ENCODE measurements at regions not wholly inside any gene's neighbourhood (a gene's known extent, or its start where the extent isn't known, plus 50 kb on each side); places are given as distances from the start of the nearest gene placed in this dataset.

DNA sequence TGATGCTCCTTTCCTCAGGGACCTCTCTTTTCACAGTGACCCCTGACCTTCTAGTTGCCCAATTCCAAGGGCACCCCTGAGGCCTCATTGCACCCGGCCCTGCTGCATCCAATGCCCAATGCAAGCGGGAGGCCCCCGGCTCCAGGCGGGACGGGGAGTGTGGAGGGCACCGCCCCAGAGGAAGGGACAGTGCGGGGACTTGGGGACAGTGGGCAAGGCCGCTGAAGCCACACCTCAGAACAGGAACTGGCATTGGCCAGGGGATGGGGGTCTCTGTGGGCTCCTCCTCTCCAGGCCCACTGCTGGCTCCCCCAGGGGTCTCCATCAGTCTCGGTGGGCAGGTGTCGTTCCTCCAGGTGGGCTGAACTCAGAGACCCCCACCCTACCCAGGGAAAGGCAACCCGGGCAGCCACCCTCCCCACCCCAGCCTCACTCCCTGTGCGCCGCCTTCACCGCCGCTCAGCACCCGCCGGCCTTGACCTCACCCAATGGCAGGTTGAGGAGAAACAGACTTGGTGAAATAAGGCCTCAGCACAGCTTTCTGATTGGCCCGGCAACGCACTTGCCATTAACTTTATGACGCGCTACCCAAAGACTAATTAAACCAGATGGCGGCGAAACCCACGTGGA, 1312.0 kb downstream of the BRD1 start:
- no peak overlapping the region for H2BK5ac ChIP-seq (ENCODE audit: low read depth, low read length, poor library complexity, severe bottlenecking)
- no peaks in the 10 kb centered on the region for H3K79me1 ChIP-seq (ENCODE audit: low read depth in 1 of 2, low read length in 2 of 2)
- no peak overlapping the region for H4K8ac ChIP-seq (ENCODE audit: low read depth in 2 of 2, low read length in 2 of 2)
- no CpG with 5 or more reads among the region's 24 CpGs for WGBS, 2 experiments (ENCODE audit: extremely low coverage in 2 of 2, insufficient read length in 1 of 2)
- H3K4me2 ChIP-seq (ENCODE audit: low read depth, low read length): no peak overlapping the region
- CTCF ChIA-PET: no interaction called here
- no peak overlapping the region for H4K91ac ChIP-seq (ENCODE audit: insufficient read depth, low read depth, low read length)
- POLR2A ChIA-PET (ENCODE audit: unreplicated experiment): no interaction called here
- H3K4ac ChIP-seq (ENCODE audit: low read depth, low read length): no peak overlapping the region
- in situ Hi-C loops (cut with MboI; ENCODE audit: low sequenced_read_pairs): no loop called here
- no peak overlapping the region for H2BK15ac ChIP-seq (ENCODE audit: low read depth, low read length)
- TF ChIP-seq CHD1 (IDR thresholded peaks at IDR 0.05; ENCODE audit: low read depth, low read length): no peak
- no peak for TF ChIP-seq MAZ (IDR thresholded peaks at IDR 0.05; ENCODE audit: borderline replicate concordance, low read depth, low read length)
- no peak for TF ChIP-seq MXI1 (IDR thresholded peaks at IDR 0.05; ENCODE audit: borderline replicate concordance, low read depth, low read length)
- no peak for TF ChIP-seq RAD21 (IDR thresholded peaks at IDR 0.05; ENCODE audit: low read length)
- no peak for TF ChIP-seq POLR2A (IDR thresholded peaks at IDR 0.05; ENCODE audit: low read depth, low read length)
- no peak for TF ChIP-seq MAFK (IDR thresholded peaks at IDR 0.05; ENCODE audit: low read depth, low read length)
- H3K27me3 ChIP-seq (ENCODE audit: control insufficient read depth, insufficient read depth, low read length): no peaks in the 10 kb centered on the region
- dilution Hi-C loops (cut with HindIII; ENCODE audit: low sequenced_read_pairs, unreplicated experiment): no loop called here
- H2BK20ac ChIP-seq (ENCODE audit: low read depth, low read length): no peak overlapping the region
- intact Hi-C loops (cut with micrococcal nuclease): no loop called here
- H3K4me3 ChIP-seq (ENCODE audit: insufficient read depth, low read depth, low read length): no peak overlapping the region
- no peak overlapping the region for H3K23ac ChIP-seq (ENCODE audit: low read depth, low read length)
- no peak overlapping the region for H3K9ac ChIP-seq (ENCODE audit: low read depth, low read length)
- H3K36me3 ChIP-seq (ENCODE audit: control insufficient read depth, insufficient read depth, low read length): no peaks in the 10 kb centered on the region
- no peak overlapping the region for H4K5ac ChIP-seq (ENCODE audit: low read depth, low read length)
- H3K27ac ChIP-seq (ENCODE audit: insufficient read depth, low read length): no peak overlapping the region
- no peaks in the 10 kb centered on the region for H3K4me1 ChIP-seq (ENCODE audit: control insufficient read depth, insufficient read depth, low read length)
- no peak overlapping the region for H3K14ac ChIP-seq (replicated peaks; ENCODE audit: low read depth, low read length)
- H2AFZ ChIP-seq (replicated peaks; ENCODE audit: low read length, poor library complexity): no peak overlapping the region
- ATAC-seq (ENCODE audit: low read depth) (no peak), DNase-seq (no peak)
- no peak overlapping the region for H3K18ac ChIP-seq (ENCODE audit: low read depth, low read length)
- no peaks in the 10 kb centered on the region for H4K20me1 ChIP-seq (ENCODE audit: insufficient read depth, low read length)
- H2AK5ac ChIP-seq (ENCODE audit: low read depth, low read length): no peak overlapping the region
- peaks cover 61% of the 10 kb centered on the region for H3K9me3 ChIP-seq (ENCODE audit: control insufficient read depth, insufficient read depth, low read length)
- no peak overlapping the region for H3K56ac ChIP-seq (ENCODE audit: extremely low read depth, insufficient read depth, low read length)
- no peak overlapping the region for H2BK120ac ChIP-seq (ENCODE audit: low read depth, low read length)
- no peak overlapping the region for H2AK9ac ChIP-seq (replicated peaks; ENCODE audit: low read depth, low read length, poor library complexity)
- BruUV-seq (replicated peaks): no TSS peak
- H3K9me1 ChIP-seq (ENCODE audit: insufficient read depth, low read length): no peaks in the 10 kb centered on the region

All from IMR-90 (cell line).